ENCODE measurements at regions not wholly inside any gene's neighbourhood (a gene's known extent, or its start where the extent isn't known, plus 50 kb on each side); places are given as distances from the start of the nearest gene placed in this dataset.

DNA sequence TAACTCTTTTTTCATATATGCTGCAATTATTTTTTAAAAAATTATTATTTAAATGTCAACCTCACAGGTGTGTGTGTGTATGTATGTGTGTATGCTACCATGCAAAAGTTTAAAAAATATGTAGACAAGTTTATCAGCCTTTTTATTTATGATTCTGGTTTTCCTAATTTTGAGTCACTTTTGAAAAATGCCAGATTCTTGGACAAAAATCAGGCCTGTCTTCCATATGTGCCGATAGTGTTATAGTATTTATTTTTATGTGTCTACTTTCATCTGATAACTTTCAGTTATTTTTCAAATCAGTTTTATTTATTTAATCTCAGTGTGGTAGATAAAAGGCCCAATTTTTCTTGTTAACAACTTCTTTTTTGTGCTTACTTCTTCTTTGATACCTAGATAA, 176.2 kb downstream of the RDH14 start:
- no peak overlapping the region for H3K4me2 ChIP-seq (ENCODE audit: low read length)
- no peaks in the 10 kb centered on the region for H3K9me2 ChIP-seq (ENCODE audit: low read depth, low read length)
- H3K36me3 ChIP-seq (ENCODE audit: insufficient read depth, low read length): no peaks in the 10 kb centered on the region
- no peak overlapping the region for H2AFZ ChIP-seq (ENCODE audit: low read length)
- no peaks in the 10 kb centered on the region for H3K9me3 ChIP-seq (ENCODE audit: low read length)
- no peaks in the 10 kb centered on the region for H4K20me1 ChIP-seq (ENCODE audit: insufficient read depth, low read length)
- H3K27ac ChIP-seq (ENCODE audit: low read depth, low read length, poor library complexity, severe bottlenecking): no peak overlapping the region
- no peaks in the 10 kb centered on the region for H3K79me2 ChIP-seq (ENCODE audit: insufficient read depth, low read length)
- TF ChIP-seq EZH2 (IDR thresholded peaks at IDR 0.05; ENCODE audit: borderline replicate concordance, low read length): no peak
- no peak for TF ChIP-seq CTCF (IDR thresholded peaks at IDR 0.05; ENCODE audit: low read length)
- no peaks in the 10 kb centered on the region for H3K27me3 ChIP-seq (ENCODE audit: insufficient read depth, low read length)
- H3K4me3 ChIP-seq (ENCODE audit: low read depth, low read length, poor library complexity, severe bottlenecking): no peak overlapping the region
- H3K4me1 ChIP-seq (ENCODE audit: insufficient read depth, low read length, severe bottlenecking): no peaks in the 10 kb centered on the region
- H3K9ac ChIP-seq (ENCODE audit: low read length): no peak overlapping the region
- no peaks in the 10 kb centered on the region for H3F3A ChIP-seq (ENCODE audit: insufficient read depth, low read length)

DNA sequence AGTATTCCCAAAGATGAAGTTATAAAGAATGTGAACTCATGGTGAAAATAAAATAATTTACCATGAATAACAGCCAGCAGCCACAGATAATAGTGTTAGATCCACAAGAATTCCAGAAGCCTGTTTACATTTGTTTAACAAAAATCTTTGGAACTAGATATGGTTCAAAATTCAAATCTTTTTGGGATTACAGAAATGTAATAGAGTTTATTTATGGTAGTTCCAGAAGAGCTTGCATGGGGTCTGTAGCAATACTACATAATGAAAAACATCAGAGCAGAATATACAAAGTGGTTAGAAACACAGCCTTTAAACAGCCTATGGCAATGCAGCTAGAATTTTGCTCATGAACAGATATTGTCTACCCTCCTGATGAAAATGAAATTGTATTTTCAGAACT, 179.1 kb downstream of the RDH14 start:
- Histone ChIP-seq H3F3A (ENCODE audit: insufficient read depth, low read length) (no peaks in the 10 kb centered on the region), H3K79me2 (ENCODE audit: insufficient read depth, low read length) (no peaks in the 10 kb centered on the region), H2AFZ (ENCODE audit: low read length) (no peak overlapping the region), H3K36me3 (ENCODE audit: insufficient read depth, low read length) (no peaks in the 10 kb centered on the region), H3K9ac (ENCODE audit: low read length) (no peak overlapping the region), H3K9me3 (ENCODE audit: low read length) (no peaks in the 10 kb centered on the region), H3K9me2 (ENCODE audit: low read depth, low read length) (no peaks in the 10 kb centered on the region), H3K27ac (ENCODE audit: low read depth, low read length, poor library complexity, severe bottlenecking) (no peak overlapping the region), H4K20me1 (ENCODE audit: insufficient read depth, low read length) (no peaks in the 10 kb centered on the region), H3K4me1 (ENCODE audit: insufficient read depth, low read length, severe bottlenecking) (no peaks in the 10 kb centered on the region), H3K4me2 (ENCODE audit: low read length) (no peak overlapping the region), H3K4me3 (ENCODE audit: low read depth, low read length, poor library complexity, severe bottlenecking) (no peak overlapping the region), H3K27me3 (ENCODE audit: insufficient read depth, low read length) (no peaks in the 10 kb centered on the region)
- TF ChIP-seq EZH2 (IDR thresholded peaks at IDR 0.05; ENCODE audit: borderline replicate concordance, low read length): no peak
- no peak for TF ChIP-seq CTCF (IDR thresholded peaks at IDR 0.05; ENCODE audit: low read length)

GRCh38 chr2:18380321-18380720, 180.1 kb downstream of the RDH14 start:
- Histone ChIP-seq H3K36me3 (ENCODE audit: insufficient read depth, low read length) (no peaks in the 10 kb centered on the region), H3K4me2 (ENCODE audit: low read length) (no peak overlapping the region), H3F3A (ENCODE audit: insufficient read depth, low read length) (no peaks in the 10 kb centered on the region), H4K20me1 (ENCODE audit: insufficient read depth, low read length) (no peaks in the 10 kb centered on the region), H3K27me3 (ENCODE audit: insufficient read depth, low read length) (no peaks in the 10 kb centered on the region), H3K9me2 (ENCODE audit: low read depth, low read length) (no peaks in the 10 kb centered on the region), H3K4me1 (ENCODE audit: insufficient read depth, low read length, severe bottlenecking) (no peaks in the 10 kb centered on the region), H3K79me2 (ENCODE audit: insufficient read depth, low read length) (no peaks in the 10 kb centered on the region), H2AFZ (ENCODE audit: low read length) (no peak overlapping the region), H3K27ac (ENCODE audit: low read depth, low read length, poor library complexity, severe bottlenecking) (no peak overlapping the region), H3K9ac (ENCODE audit: low read length) (no peak overlapping the region), H3K4me3 (ENCODE audit: low read depth, low read length, poor library complexity, severe bottlenecking) (no peak overlapping the region), H3K9me3 (ENCODE audit: low read length) (no peaks in the 10 kb centered on the region)
- TF ChIP-seq CTCF (IDR thresholded peaks at IDR 0.05; ENCODE audit: low read length) (no peak), EZH2 (IDR thresholded peaks at IDR 0.05; ENCODE audit: borderline replicate concordance, low read length) (no peak)
